BJ (cell line): ENCODE measurements at regions not wholly inside any gene's neighbourhood (a gene's known extent, or its start where the extent isn't known, plus 50 kb on each side); places are given as distances from the start of the nearest gene placed in this dataset. TPM values are rescaled to one million over a fixed set of nuclear protein-coding genes. Genes with fewer than 3 reads are reported as not detected.

Source experiments
- CTCF ChIA-PET: fragments of 350-600 bp; formaldehyde crosslinking; extraction: SDS; loops from one replicate; lab custom pipeline; 2021; ENCODE audit warnings: antibody characterized with exemption, inconsistent platforms; lab: Yijun Ruan, JAX
- POLR2A ChIA-PET: fragments of 300-600 bp; sonication (Branson Sonifier 250); formaldehyde crosslinking; extraction: SDS; loops from one replicate; lab custom pipeline; 2021; ENCODE audit warnings: antibody characterized with exemption; lab: Charles Lee
- DNase-seq: peaks from one replicate; pipeline ENCODE4 v3.0.0-alpha.2; 2011; ENCODE audit warnings: low read depth
- H3K27me3 ChIP-seq: 2 replicates; pipeline ENCODE4 v1.6.0; 2011; ENCODE audit warnings: low read length; ENCODE audit not compliant: control insufficient read depth, insufficient read depth
- H3K36me3 ChIP-seq: 2 replicates; pipeline ENCODE4 v1.5.1; 2011; ENCODE audit warnings: low read length; ENCODE audit not compliant: control insufficient read depth, insufficient read depth
- H3K4me3 ChIP-seq: 2 replicates; pipeline ENCODE4 v1.5.1; 2011; ENCODE audit warnings: low read depth, mild to moderate bottlenecking, control low read depth, low read length
- CTCF ChIP-seq: IDR thresholded peaks from 2 replicates; pipeline ENCODE4 v1.5.1; 2011; ENCODE audit warnings: low read depth, mild to moderate bottlenecking, control low read depth, inconsistent platforms, low read length, moderate library complexity; ENCODE audit not compliant: insufficient read depth
- small RNA-seq: library from RNA; depleted of rRNA; stranded (forward); fragments of <200 nt; gene quantifications from one replicate; pipeline ENCODE3, GENCODE V24; 2012; ENCODE audit warnings: low replicate concordance, low read depth; ENCODE audit not compliant: insufficient read length

GRCh38 chr2:10246370-10246769, 56.3 kb upstream of the HPCAL1 start:
- TF ChIP-seq CTCF, result no peak
- ChIA-PET POLR2A (no interaction called here), CTCF (no interaction called here)
- no peaks in the 10 kb centered on the region for H3K36me3 ChIP-seq
- no peak for DNase-seq
- no peak overlapping the region for H3K4me3 ChIP-seq
- H3K27me3 ChIP-seq, result peaks cover 3% of the 10 kb centered on the region

- no peak for DNase-seq
- no peaks in the 10 kb centered on the region for H3K36me3 ChIP-seq
- H3K4me3 ChIP-seq, result no peak overlapping the region
- peaks cover 3% of the 10 kb centered on the region for H3K27me3 ChIP-seq
- TF ChIP-seq CTCF, result no peak
- CTCF ChIA-PET, result interaction anchor here (0.6 kb wide), 1 partner anchor 16 kb away, joined by 3 read pairs; no protein-coding TSS in a partner anchor
- POLR2A ChIA-PET, result no interaction called here
These were observed 55.9 kb upstream of the HPCAL1 start for GRCh38 chr2:10246831-10247230.

- CTCF ChIA-PET, result no interaction called here
These were observed 52.9 kb upstream of the HPCAL1 start for GRCh38 chr2:10249798-10250197.

GRCh38 chr2:10252224-10252623, 50.5 kb upstream of the HPCAL1 start:
- POLR2A ChIA-PET, result no interaction called here
- H3K36me3 ChIP-seq, result no peaks in the 10 kb centered on the region

More at GRCh38 chr2:10249798-10250197, 52.9 kb upstream of the HPCAL1 start:
- Histone ChIP-seq H3K36me3 (no peaks in the 10 kb centered on the region), H3K27me3 (peaks cover 3% of the 10 kb centered on the region), H3K4me3 (no peak overlapping the region)
- TF ChIP-seq CTCF, result no peak
- POLR2A ChIA-PET, result no interaction called here
- no peak for DNase-seq

GRCh38 chr2:10252661-10253060, 50.0 kb upstream of the HPCAL1 start:
- POLR2A ChIA-PET, result no interaction called here

More at GRCh38 chr2:10252224-10252623, 50.5 kb upstream of the HPCAL1 start:
- TF ChIP-seq CTCF, result no peak
- DNase-seq, result no peak
- no peak overlapping the region for H3K4me3 ChIP-seq
- CTCF ChIA-PET, result no interaction called here
- peaks cover 3% of the 10 kb centered on the region for H3K27me3 ChIP-seq

More at GRCh38 chr2:10252661-10253060, 50.0 kb upstream of the HPCAL1 start:
- Histone ChIP-seq H3K27me3 (peaks cover 3% of the 10 kb centered on the region), H3K36me3 (no peaks in the 10 kb centered on the region), H3K4me3 (no peak overlapping the region)
- CTCF ChIA-PET, result no interaction called here
- TF ChIP-seq CTCF, result no peak
- DNase-seq, result no peak

Small RNA genes in the stretch of these regions (small RNA-seq; reads per million reads assigned to genes)
- not detected for gene MIR4261
